GM19238 (cell line): ENCODE measurements at regions not wholly inside any gene's neighbourhood (a gene's known extent, or its start where the extent isn't known, plus 50 kb on each side); places are given as distances from the start of the nearest gene placed in this dataset.
"Not testable (repeated sequence)": the region's sequence is repeated elsewhere in the genome, so short reads cannot be mapped to it uniquely, and the experiment has no call there.

Experiments
- DNase-seq: peaks from one replicate; pipeline ENCODE4 v3.0.0; 2011; ENCODE audit warnings: low spot score; ENCODE audit not compliant: insufficient read length

GRCh38 chr5:171710451-171711024 is 75.1 kb upstream of the SMIM23 start:
- no peak for DNase-seq

- DNase-seq: no peak
Observed at GRCh38 chr5:171711571-171711970, 74.0 kb upstream of the SMIM23 start.

- DNase-seq: no peak
Observed at GRCh38 chr5:171712616-171713015, 73.0 kb upstream of the SMIM23 start.

GRCh38 chr5:171713152-171713551 is 72.5 kb upstream of the SMIM23 start:
- DNase-seq: no peak

- no peak for DNase-seq
Observed at GRCh38 chr5:171714261-171714660, 71.4 kb upstream of the SMIM23 start.

GRCh38 chr5:171714851-171715250 is 70.8 kb upstream of the SMIM23 start:
- DNase-seq: no peak

GRCh38 chr5:171715551-171715950 is 70.1 kb upstream of the SMIM23 start:
- no peak for DNase-seq

- no peak for DNase-seq
Observed at GRCh38 chr5:171720086-171720485, 65.5 kb upstream of the SMIM23 start.

GRCh38 chr5:171721464-171721863 is 64.2 kb upstream of the SMIM23 start:
- no peak for DNase-seq

- no peak for DNase-seq
Observed at GRCh38 chr5:171724468-171725204, 61.0 kb upstream of the SMIM23 start.

- DNase-seq: no peak
Observed at GRCh38 chr5:171725205-171725601, 60.4 kb upstream of the SMIM23 start.

GRCh38 chr5:171726819-171727218 is 58.8 kb upstream of the SMIM23 start:
- DNase-seq: not testable (repeated sequence)

- no peak for DNase-seq
Observed at GRCh38 chr5:171728686-171729085, 56.9 kb upstream of the SMIM23 start.
